HG02973 (cell line): ENCODE measurements at regions not wholly inside any gene's neighbourhood (a gene's known extent, or its start where the extent isn't known, plus 50 kb on each side); places are given as distances from the start of the nearest gene placed in this dataset.
"Not testable (repeated sequence)": the region's sequence is repeated elsewhere in the genome, so short reads cannot be mapped to it uniquely, and the experiment has no call there.

Experiments used
- ATAC-seq: cut with Tn5 transposase; IDR thresholded peaks from one replicate; pipeline ENCODE4 v1.9.1; 2021; ENCODE audit warnings: moderate library complexity; ENCODE audit not compliant: unreplicated experiment

- no peak for ATAC-seq
Observed at GRCh38 chr13:107827840-107828549, 387.3 kb downstream of the LIG4 start.

- no peak for ATAC-seq
Observed at GRCh38 chr13:107824635-107825034, 390.7 kb downstream of the LIG4 start.

- ATAC-seq = no peak
Observed at GRCh38 chr13:107822006-107822405, 393.3 kb downstream of the LIG4 start.

- no peak for ATAC-seq
Observed at GRCh38 chr13:107821492-107821891, 393.8 kb downstream of the LIG4 start.

GRCh38 chr13:107819071-107819470, 396.3 kb downstream of the LIG4 start:
- ATAC-seq = no peak

GRCh38 chr13:107817647-107818287, 397.6 kb downstream of the LIG4 start:
- no peak for ATAC-seq

GRCh38 chr13:107812014-107812412, 403.3 kb downstream of the LIG4 start:
- no peak for ATAC-seq

GRCh38 chr13:107811233-107812013, 403.9 kb downstream of the LIG4 start:
- no peak for ATAC-seq

- no peak for ATAC-seq
Observed at GRCh38 chr13:107809125-107809524, 406.2 kb downstream of the LIG4 start.

GRCh38 chr13:107808389-107808788, 406.9 kb downstream of the LIG4 start:
- ATAC-seq = no peak

GRCh38 chr13:107807306-107808073, 407.8 kb downstream of the LIG4 start:
- no peak for ATAC-seq

- ATAC-seq = no peak
Observed at GRCh38 chr13:107806726-107807125, 408.6 kb downstream of the LIG4 start.

GRCh38 chr13:107803822-107804495, 411.4 kb downstream of the LIG4 start:
- ATAC-seq = no peak

- ATAC-seq = no peak
Observed at GRCh38 chr13:107801621-107802020, 413.7 kb downstream of the LIG4 start.

GRCh38 chr13:107799001-107799400, 416.3 kb downstream of the LIG4 start:
- no peak for ATAC-seq

GRCh38 chr13:107790397-107790796, 424.9 kb downstream of the LIG4 start:
- no peak for ATAC-seq

- ATAC-seq = no peak
Observed at GRCh38 chr13:107788464-107789165, 426.7 kb downstream of the LIG4 start.

GRCh38 chr13:107782646-107783045, 432.7 kb downstream of the LIG4 start:
- ATAC-seq = not testable (repeated sequence)

- no peak for ATAC-seq
Observed at GRCh38 chr13:107778094-107778493, 437.2 kb downstream of the LIG4 start.

GRCh38 chr13:107770541-107770940, 444.8 kb downstream of the LIG4 start:
- no peak for ATAC-seq
